IPS DF 4.7 (cell line): ENCODE measurements at regions not wholly inside any gene's neighbourhood (a gene's known extent, or its start where the extent isn't known, plus 50 kb on each side); places are given as distances from the start of the nearest gene placed in this dataset.
"Not testable (repeated sequence)": the region's sequence is repeated elsewhere in the genome, so short reads cannot be mapped to it uniquely, and the experiment has no call there.

Experiments
- DNase-seq: peaks from one replicate; pipeline ENCODE4 v3.0.0-alpha.2; 2013; ENCODE audit warnings: low spot score; ENCODE audit errors: extremely low read depth

GRCh38 chr3:115385774-115386730 lies 237.3 kb upstream of the GAP43 start:
- no peak for DNase-seq

- no peak for DNase-seq
These were observed 235.1 kb upstream of the GAP43 start for GRCh38 chr3:115388166-115388565.

- no peak for DNase-seq
These were observed 234.5 kb upstream of the GAP43 start for GRCh38 chr3:115388811-115389210.

- no peak for DNase-seq
These were observed 226.5 kb upstream of the GAP43 start for GRCh38 chr3:115396801-115397200.

- no peak for DNase-seq
These were observed 225.9 kb upstream of the GAP43 start for GRCh38 chr3:115397433-115397832.

- no peak for DNase-seq
These were observed 224.8 kb upstream of the GAP43 start for GRCh38 chr3:115398506-115398905.

GRCh38 chr3:115399750-115400149 lies 223.6 kb upstream of the GAP43 start:
- no peak for DNase-seq

- DNase-seq: no peak
These were observed 222.0 kb upstream of the GAP43 start for GRCh38 chr3:115401298-115401697.

- no peak for DNase-seq
These were observed 221.3 kb upstream of the GAP43 start for GRCh38 chr3:115401851-115402501.

- DNase-seq: no peak
These were observed 220.7 kb upstream of the GAP43 start for GRCh38 chr3:115402651-115403050.

GRCh38 chr3:115403786-115404185 lies 219.5 kb upstream of the GAP43 start:
- no peak for DNase-seq

GRCh38 chr3:115409596-115409995 lies 213.7 kb upstream of the GAP43 start:
- no peak for DNase-seq

GRCh38 chr3:115414610-115415009 lies 208.7 kb upstream of the GAP43 start:
- not testable (repeated sequence) for DNase-seq

GRCh38 chr3:115415246-115415996 lies 207.9 kb upstream of the GAP43 start:
- DNase-seq: no peak

- no peak for DNase-seq
These were observed 204.7 kb upstream of the GAP43 start for GRCh38 chr3:115418583-115418982.

- DNase-seq: no peak
These were observed 203.2 kb upstream of the GAP43 start for GRCh38 chr3:115420086-115420485.

GRCh38 chr3:115423170-115423569 lies 200.1 kb upstream of the GAP43 start:
- no peak for DNase-seq

GRCh38 chr3:115428841-115429240 lies 194.5 kb upstream of the GAP43 start:
- no peak for DNase-seq

GRCh38 chr3:115436767-115437301 lies 186.5 kb upstream of the GAP43 start:
- peak; percentile 33 for DNase-seq

GRCh38 chr3:115438799-115439198 lies 184.5 kb upstream of the GAP43 start:
- DNase-seq: no peak

GRCh38 chr3:115445559-115445958 lies 177.8 kb upstream of the GAP43 start:
- DNase-seq: no peak

- DNase-seq: no peak
These were observed 174.5 kb upstream of the GAP43 start for GRCh38 chr3:115448851-115449250.
